Ovary (tissue), 7 donors: ENCODE measurements at regions not wholly inside any gene's neighbourhood (a gene's known extent, or its start where the extent isn't known, plus 50 kb on each side); places are given as distances from the start of the nearest gene placed in this dataset.
"Not testable (repeated sequence)": the region's sequence is repeated elsewhere in the genome, so short reads cannot be mapped to it uniquely, and the experiment has no call there.

Experiments used
- DNase-seq, 5 donors: peaks; one replicate each; pipeline ENCODE4 v3.0.0-alpha.2; 2019 to 2020
- H3K27ac ChIP-seq, 2 donors: fragments of 200-600 bp; one replicate each; pipeline versions ENCODE4 v1.5.1 to v1.8.0; 2019 to 2022
- H3K27me3 ChIP-seq: fragments of 200-600 bp; one replicate; pipeline ENCODE4 v1.8.0; 2022
- H3K36me3 ChIP-seq: fragments of 200-600 bp; sonication (generic); one replicate; pipeline ENCODE4 v1.5.1; 2019
- H3K4me1 ChIP-seq: one replicate; pipeline ENCODE4 v1.8.1; 2013; ENCODE audit warnings: mild to moderate bottlenecking, moderate library complexity; ENCODE audit not compliant: insufficient read depth
- H3K4me3 ChIP-seq: fragments of 200-600 bp; sonication (generic); one replicate; pipeline ENCODE4 v1.5.1; 2017
- H3K9me3 ChIP-seq, 2 donors: fragments of 200-600 bp in 1 of 2; sonication (generic) in 1 of 2; one replicate each; pipeline versions ENCODE4 v1.5.1 to v1.8.1; 2013 to 2019; ENCODE audit warnings: mild to moderate bottlenecking in 1 of 2, moderate library complexity in 1 of 2
- EP300 ChIP-seq: sonication (generic); formaldehyde crosslinking; IDR thresholded peaks from one replicate; pipeline ENCODE4 v1.6.1; 2017; ENCODE audit warnings: antibody characterized with exemption
- POLR2A ChIP-seq: fragments of 450-650 bp; IDR thresholded peaks from one replicate; pipeline ENCODE4 v1.6.1; 2017; ENCODE audit warnings: antibody characterized with exemption, mild to moderate bottlenecking, moderate library complexity
- WGBS, 3 donors: extraction: QIAGEN DNeasy Blood & Tissue Kit in 1 of 3; methylation state at CpG; one replicate each; pipeline versions ENCODE4 v1.1.5 to v1.1.7; 2013 to 2017; 5-methylcytosine and 5-hydroxymethylcytosine counted together
- intact Hi-C, 4 donors: fragments of 100-400 bp; cut with DNase I; formaldehyde crosslinking; loops; one replicate each; pipeline versions ENCODE4 v1.11.0 to v1.15.1; 2022 to 2023
- TF ChIP-seq, protein P1 (sequence below), 3 donors: fragments of 450-650 bp in 2 of 3; fragments of 200-600 bp in 1 of 3; IDR thresholded peaks; one replicate each; pipeline versions ENCODE4 v1.5.1 to v1.8.0; 2016 to 2022; ENCODE audit warnings: antibody characterized with exemption in 3 of 3, mild to moderate bottlenecking in 1 of 3
- donor health status: DM: no; HTN: no; CAD: no; lungs with moderate emphysema.
- donor health status: DM: no; HTN: no; CAD: no.
- donor health status: Bipolar disorder and iron deficiency.
- donor health status: DM: no; HTN: no; CAD: no.
- donor health status: DM: yes; HTN: yes; CAD: no.

DNA sequence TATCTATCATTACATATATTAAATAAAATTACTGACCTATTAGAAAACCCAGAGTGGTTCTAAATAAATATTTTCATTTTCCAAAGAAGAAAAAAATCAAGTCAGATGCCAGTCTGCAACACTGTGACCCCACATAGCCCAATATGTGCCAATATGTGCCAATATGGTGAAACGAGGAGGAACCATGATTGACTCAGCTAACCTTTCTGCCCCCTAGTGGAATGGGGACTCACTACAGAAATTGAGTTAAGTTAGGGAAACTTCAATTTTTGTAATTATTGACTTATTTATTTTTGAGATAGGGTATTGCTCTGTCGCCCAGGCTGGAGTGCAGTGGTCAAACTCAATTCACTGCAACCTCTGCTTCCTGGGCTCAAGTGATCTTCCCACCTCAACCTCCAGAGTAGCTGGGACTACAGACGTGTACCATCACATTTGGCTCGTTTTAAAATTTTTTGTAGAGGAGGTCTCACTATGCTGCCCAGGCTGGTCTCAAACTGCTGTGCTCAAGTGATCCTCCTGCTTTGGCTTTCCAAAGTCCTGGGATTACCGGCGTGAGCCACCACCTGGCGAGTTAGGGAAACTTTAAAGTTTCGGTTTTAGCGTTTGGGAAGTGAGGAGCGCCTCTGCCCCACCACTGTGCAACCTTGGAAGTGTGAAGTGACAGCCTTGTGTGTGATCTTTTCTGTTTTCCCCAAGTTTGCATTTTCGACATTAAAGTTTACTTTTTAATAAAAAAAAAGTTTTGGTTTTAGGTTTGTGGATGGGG, 116.8 kb upstream of the SHISA3 start:
- no peaks in the 10 kb centered on the region for H3K4me1 ChIP-seq
- DNase-seq, result no peak
- TF ChIP-seq, protein P1, sequence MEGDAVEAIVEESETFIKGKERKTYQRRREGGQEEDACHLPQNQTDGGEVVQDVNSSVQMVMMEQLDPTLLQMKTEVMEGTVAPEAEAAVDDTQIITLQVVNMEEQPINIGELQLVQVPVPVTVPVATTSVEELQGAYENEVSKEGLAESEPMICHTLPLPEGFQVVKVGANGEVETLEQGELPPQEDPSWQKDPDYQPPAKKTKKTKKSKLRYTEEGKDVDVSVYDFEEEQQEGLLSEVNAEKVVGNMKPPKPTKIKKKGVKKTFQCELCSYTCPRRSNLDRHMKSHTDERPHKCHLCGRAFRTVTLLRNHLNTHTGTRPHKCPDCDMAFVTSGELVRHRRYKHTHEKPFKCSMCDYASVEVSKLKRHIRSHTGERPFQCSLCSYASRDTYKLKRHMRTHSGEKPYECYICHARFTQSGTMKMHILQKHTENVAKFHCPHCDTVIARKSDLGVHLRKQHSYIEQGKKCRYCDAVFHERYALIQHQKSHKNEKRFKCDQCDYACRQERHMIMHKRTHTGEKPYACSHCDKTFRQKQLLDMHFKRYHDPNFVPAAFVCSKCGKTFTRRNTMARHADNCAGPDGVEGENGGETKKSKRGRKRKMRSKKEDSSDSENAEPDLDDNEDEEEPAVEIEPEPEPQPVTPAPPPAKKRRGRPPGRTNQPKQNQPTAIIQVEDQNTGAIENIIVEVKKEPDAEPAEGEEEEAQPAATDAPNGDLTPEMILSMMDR (IDR thresholded peaks at IDR 0.05), result no peak
- TF ChIP-seq EP300 (no peak), POLR2A (no peak)
- no peak overlapping the region for H3K27ac ChIP-seq
- H3K4me3 ChIP-seq, result no peak overlapping the region
- no peaks in the 10 kb centered on the region for H3K27me3 ChIP-seq
- intact Hi-C loops, result loop anchor here (5.0 to 10.0 kb wide), 3 partner anchors 237 to 244 kb away; no protein-coding TSS in a partner anchor
- WGBS, 3 donors, result 54 to 68% (median 64%) methylated on average over 11 of the region's 11 CpGs
- no peaks in the 10 kb centered on the region for H3K36me3 ChIP-seq
- no peaks in the 10 kb centered on the region for H3K9me3 ChIP-seq

GRCh38 chr4:42281324-42282020, 115.8 kb upstream of the SHISA3 start:
- WGBS, 3 donors, result 31 to 49% (median 42%) methylated on average over 9 of the region's 9 CpGs
- no peak overlapping the region for H3K4me3 ChIP-seq
- intact Hi-C loops, result loop anchor here (5.0 to 10.0 kb wide), 3 partner anchors 236 to 243 kb away; no protein-coding TSS in a partner anchor

GRCh38 chr4:42282081-42282901, 115.0 kb upstream of the SHISA3 start:
- Histone ChIP-seq H3K4me1 (no peaks in the 10 kb centered on the region), H3K4me3 (no peak overlapping the region), H3K36me3 (no peaks in the 10 kb centered on the region), H3K27ac (no peak overlapping the region), H3K27me3 (no peaks in the 10 kb centered on the region), H3K9me3 (no peaks in the 10 kb centered on the region)
- 8 to 14% (median 9%) methylated on average over 12 of the region's 12 CpGs for WGBS, 3 donors
- TF ChIP-seq, protein P1 (IDR thresholded peaks at IDR 0.05), result peak; percentile 51 to 56 (median 56)
- TF ChIP-seq POLR2A (no peak), EP300 (no peak)
- intact Hi-C loops, result loop anchor here (5.0 to 10.0 kb wide), 3 partner anchors 235 to 243 kb away; no protein-coding TSS in a partner anchor
- peak; percentile 20 to 46 (median 25) for DNase-seq

More at GRCh38 chr4:42281324-42282020, 115.8 kb upstream of the SHISA3 start:
- no peaks in the 10 kb centered on the region for H3K36me3 ChIP-seq
- no peaks in the 10 kb centered on the region for H3K27me3 ChIP-seq
- DNase-seq, result no peak
- no peak overlapping the region for H3K27ac ChIP-seq
- TF ChIP-seq, protein P1 (IDR thresholded peaks at IDR 0.05), result no peak
- TF ChIP-seq POLR2A, result no peak
- TF ChIP-seq EP300, result no peak
- no peaks in the 10 kb centered on the region for H3K9me3 ChIP-seq
- no peaks in the 10 kb centered on the region for H3K4me1 ChIP-seq

GRCh38 chr4:42284030-42284429, 113.3 kb upstream of the SHISA3 start:
- no peak for DNase-seq
- no peak for TF ChIP-seq POLR2A
- TF ChIP-seq, protein P1 (IDR thresholded peaks at IDR 0.05), result no peak
- TF ChIP-seq EP300, result no peak
- Histone ChIP-seq H3K4me1 (no peaks in the 10 kb centered on the region), H3K4me3 (no peak overlapping the region), H3K27me3 (no peaks in the 10 kb centered on the region), H3K9me3 (no peaks in the 10 kb centered on the region), H3K27ac (no peak overlapping the region), H3K36me3 (no peaks in the 10 kb centered on the region)
- whole genome bisulfite sequencing, 3 donors, result 82 to 85% (median 83%) methylated on average over 5 of the region's 5 CpGs
- intact Hi-C loops, result loop anchor here (5.0 to 10.0 kb wide), 3 partner anchors 233 to 241 kb away; no protein-coding TSS in a partner anchor

GRCh38 chr4:42288876-42289275, 108.4 kb upstream of the SHISA3 start:
- not testable (repeated sequence) for H3K4me3 ChIP-seq, H3K36me3 ChIP-seq, H3K4me1 ChIP-seq, H3K27me3 ChIP-seq, H3K27ac ChIP-seq, DNase-seq, H3K9me3 ChIP-seq
- intact Hi-C loops, result loop anchor here in 1 of 4 donors (10.0 kb wide), 1 partner anchor 236 kb away; no protein-coding TSS in a partner anchor
- 78 to 84% (median 81%) methylated on average over 5 of the region's 5 CpGs for WGBS, 3 donors

DNA sequence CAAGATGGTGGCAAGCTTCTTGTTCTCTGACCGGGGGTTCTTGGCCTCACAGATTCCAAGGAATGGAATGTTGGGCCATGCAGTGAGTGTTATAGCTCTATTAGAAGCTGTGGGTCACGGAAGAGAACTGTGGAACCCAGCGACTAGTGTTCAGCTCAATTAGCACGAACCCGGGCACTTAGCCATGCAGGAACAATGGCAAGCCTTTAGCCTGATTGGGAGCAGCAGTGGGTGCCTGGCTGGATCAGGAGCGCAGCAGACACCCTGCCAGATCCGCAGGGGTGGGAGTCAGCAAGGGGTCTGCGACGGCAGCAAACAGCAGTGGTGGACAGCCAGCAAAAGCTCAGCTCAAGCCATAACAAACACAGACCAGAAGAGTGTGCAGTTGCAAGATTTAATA, 105.1 kb upstream of the SHISA3 start:
- H3K36me3 ChIP-seq, H3K4me1 ChIP-seq, H3K27ac ChIP-seq, DNase-seq, H3K4me3 ChIP-seq, H3K27me3 ChIP-seq, H3K9me3 ChIP-seq, intact Hi-C loops: not testable (repeated sequence)
- 82 to 89% (median 87%) methylated on average over 9 of the region's 9 CpGs for WGBS, 3 donors
